Osteocyte (in vitro differentiated cells): ENCODE measurements at regions not wholly inside any gene's neighbourhood (a gene's known extent, or its start where the extent isn't known, plus 50 kb on each side); places are given as distances from the start of the nearest gene placed in this dataset.
A peak's percentile ranks its signal among the peaks of the same experiment; 100 is the strongest.

ENCODE experiments used
- DNase-seq: peaks from one replicate; pipeline ENCODE4 v3.0.0; 2021; ENCODE audit warnings: mixed read lengths; ENCODE audit not compliant: unreplicated experiment; ENCODE audit errors: extremely low spot score
- H3K27ac Mint-ChIP-seq: one replicate; pipeline ENCODE4 v1.8.0; 2021; ENCODE audit warnings: mild to moderate bottlenecking, mixed read lengths; ENCODE audit not compliant: unreplicated experiment
- H3K27me3 Mint-ChIP-seq: one replicate; pipeline ENCODE4 v1.8.0; 2021; ENCODE audit warnings: mixed read lengths; ENCODE audit not compliant: unreplicated experiment
- H3K36me3 Mint-ChIP-seq: one replicate; pipeline ENCODE4 v1.8.0; 2021; ENCODE audit warnings: mixed read lengths; ENCODE audit not compliant: unreplicated experiment
- H3K4me1 Mint-ChIP-seq: one replicate; pipeline ENCODE4 v1.8.0; 2021; ENCODE audit warnings: mixed read lengths; ENCODE audit not compliant: unreplicated experiment
- H3K4me3 Mint-ChIP-seq: one replicate; pipeline ENCODE4 v1.8.0; 2021; ENCODE audit warnings: mild to moderate bottlenecking, moderate library complexity, mixed read lengths; ENCODE audit not compliant: unreplicated experiment
- H3K9me3 Mint-ChIP-seq: one replicate; pipeline ENCODE4 v1.8.0; 2021; ENCODE audit warnings: mixed read lengths; ENCODE audit not compliant: unreplicated experiment
- CTCF ChIP-seq: fragments of 200-600 bp; sonication (generic); IDR thresholded peaks from 2 replicates; pipeline ENCODE4 v1.5.0; 2021; ENCODE audit warnings: antibody characterized with exemption, mild to moderate bottlenecking, moderate library complexity

- no peak for DNase-seq
- H3K4me1 Mint-ChIP-seq = peaks cover 20% of the 10 kb centered on the region
- no peak for TF ChIP-seq CTCF
- no peak overlapping the region for H3K4me3 Mint-ChIP-seq
- H3K27ac Mint-ChIP-seq = peak overlapping the region; percentile 59
- peaks cover 5% of the 10 kb centered on the region for H3K9me3 Mint-ChIP-seq
- no peaks in the 10 kb centered on the region for H3K36me3 Mint-ChIP-seq
- no peaks in the 10 kb centered on the region for H3K27me3 Mint-ChIP-seq
These were observed 389.0 kb upstream of the USP24 start for GRCh38 chr1:55604179-55604578.

GRCh38 chr1:55600242-55600641, 385.1 kb upstream of the USP24 start:
- Mint-ChIP-seq H3K36me3 (peaks cover 10% of the 10 kb centered on the region), H3K27me3 (no peaks in the 10 kb centered on the region), H3K4me1 (peaks cover 20% of the 10 kb centered on the region), H3K27ac (no peak overlapping the region), H3K9me3 (peaks cover 16% of the 10 kb centered on the region), H3K4me3 (no peak overlapping the region)
- no peak for TF ChIP-seq CTCF
- no peak for DNase-seq

GRCh38 chr1:55597910-55598309, 382.7 kb upstream of the USP24 start:
- Mint-ChIP-seq H3K27me3 (no peaks in the 10 kb centered on the region), H3K9me3 (peaks cover 16% of the 10 kb centered on the region), H3K27ac (no peak overlapping the region), H3K4me1 (peaks cover 13% of the 10 kb centered on the region), H3K36me3 (peaks cover 10% of the 10 kb centered on the region), H3K4me3 (no peak overlapping the region)
- no peak for TF ChIP-seq CTCF
- no peak for DNase-seq

GRCh38 chr1:55594701-55595100, 379.5 kb upstream of the USP24 start:
- DNase-seq = no peak
- H3K36me3 Mint-ChIP-seq = peaks cover 10% of the 10 kb centered on the region
- TF ChIP-seq CTCF = no peak
- no peaks in the 10 kb centered on the region for H3K27me3 Mint-ChIP-seq
- no peak overlapping the region for H3K27ac Mint-ChIP-seq
- H3K4me1 Mint-ChIP-seq = peaks cover 17% of the 10 kb centered on the region
- H3K4me3 Mint-ChIP-seq = no peak overlapping the region
- H3K9me3 Mint-ChIP-seq = peaks cover 16% of the 10 kb centered on the region

- H3K27me3 Mint-ChIP-seq = no peaks in the 10 kb centered on the region
- peaks cover 16% of the 10 kb centered on the region for H3K9me3 Mint-ChIP-seq
- H3K4me1 Mint-ChIP-seq = peaks cover 31% of the 10 kb centered on the region
- peaks cover 10% of the 10 kb centered on the region for H3K36me3 Mint-ChIP-seq
- DNase-seq = no peak
- no peak overlapping the region for H3K4me3 Mint-ChIP-seq
- no peak overlapping the region for H3K27ac Mint-ChIP-seq
- TF ChIP-seq CTCF = no peak
These were observed 378.1 kb upstream of the USP24 start for GRCh38 chr1:55593298-55593697.
